IMR-90 (cell line): ENCODE measurements at regions not wholly inside any gene's neighbourhood (a gene's known extent, or its start where the extent isn't known, plus 50 kb on each side); places are given as distances from the start of the nearest gene placed in this dataset.

Source experiments
- ATAC-seq: fragments of 200-7000 bp; cut with Tn5 transposase; 2 replicates; pipeline ENCODE4 v1.9.1; 2020; ENCODE audit warnings: low read depth, mild to moderate bottlenecking, moderate library complexity
- BruUV-seq: library from RNA; stranded (reverse); fragments of 400-500 nt; replicated peaks from 2 replicates; lab custom pipeline; 2021; lab: Mats Ljungman, UMichigan
- CTCF ChIA-PET: fragments of 300-600 bp; formaldehyde crosslinking; extraction: SDS; loops from one replicate; lab custom pipeline; 2021; ENCODE audit warnings: antibody characterized with exemption; lab: Yijun Ruan, JAX
- POLR2A ChIA-PET: fragments of 300-600 bp; sonication (Branson Sonifier 250); formaldehyde crosslinking; loops from one replicate; lab custom pipeline; 2022; ENCODE audit warnings: antibody characterized with exemption; ENCODE audit not compliant: unreplicated experiment; lab: Charles Lee
- DNase-seq: peaks from one replicate; pipeline ENCODE4 v3.0.0; 2013
- H2AFZ ChIP-seq: replicated peaks from 2 replicates; pipeline ENCODE3; 2013; ENCODE audit warnings: low read length, mild to moderate bottlenecking; ENCODE audit not compliant: poor library complexity
- H2AK5ac ChIP-seq: 2 replicates; pipeline ENCODE4 v1.6.1; 2013; ENCODE audit warnings: low read depth, low read length, inconsistent platforms
- H2AK9ac ChIP-seq: replicated peaks from 2 replicates; pipeline ENCODE3; 2013; ENCODE audit warnings: mild to moderate bottlenecking, low read depth, low read length, moderate library complexity; ENCODE audit not compliant: poor library complexity
- H2BK120ac ChIP-seq: 2 replicates; pipeline ENCODE4 v1.6.1; 2013; ENCODE audit warnings: low read depth, low read length, inconsistent platforms
- H2BK15ac ChIP-seq: 3 replicates; pipeline ENCODE4 v1.6.1; 2013; ENCODE audit warnings: low read depth, low read length, inconsistent platforms
- H2BK20ac ChIP-seq: 2 replicates; pipeline ENCODE4 v1.6.1; 2013; ENCODE audit warnings: low read depth, mild to moderate bottlenecking, inconsistent platforms, low read length, moderate library complexity
- H2BK5ac ChIP-seq: 2 replicates; pipeline ENCODE4 v1.6.1; 2013; ENCODE audit warnings: mild to moderate bottlenecking, low read depth, low read length, inconsistent platforms; ENCODE audit not compliant: poor library complexity, severe bottlenecking
- H3K14ac ChIP-seq: replicated peaks from 2 replicates; pipeline ENCODE4 v1.6.1; 2013; ENCODE audit warnings: low read depth, low read length, inconsistent platforms
- H3K18ac ChIP-seq: 2 replicates; pipeline ENCODE4 v1.6.1; 2013; ENCODE audit warnings: low read depth, low read length, control low read depth
- H3K23ac ChIP-seq: 2 replicates; pipeline ENCODE4 v1.6.1; 2013; ENCODE audit warnings: low read depth, low read length, inconsistent platforms
- H3K27ac ChIP-seq: 2 replicates; pipeline ENCODE4 v1.5.1; 2013; ENCODE audit warnings: mild to moderate bottlenecking, control low read depth, low read length; ENCODE audit not compliant: insufficient read depth
- H3K27me3 ChIP-seq: 2 replicates; pipeline ENCODE4 v1.6.1; 2013; ENCODE audit warnings: low read length; ENCODE audit not compliant: control insufficient read depth, insufficient read depth
- H3K36me3 ChIP-seq: 2 replicates; pipeline ENCODE4 v1.6.1; 2013; ENCODE audit warnings: low read length, mixed read lengths; ENCODE audit not compliant: control insufficient read depth, insufficient read depth
- H3K4ac ChIP-seq: 2 replicates; pipeline ENCODE4 v1.6.1; 2013; ENCODE audit warnings: low read depth, low read length, inconsistent platforms
- H3K4me1 ChIP-seq: 2 replicates; pipeline ENCODE4 v1.6.1; 2013; ENCODE audit warnings: low read length, mixed read lengths; ENCODE audit not compliant: control insufficient read depth, insufficient read depth
- H3K4me2 ChIP-seq: 2 replicates; pipeline ENCODE4 v1.6.1; 2013; ENCODE audit warnings: low read depth, mild to moderate bottlenecking, control low read depth, low read length, moderate library complexity
- H3K4me3 ChIP-seq: 2 replicates; pipeline ENCODE4 v1.5.1; 2013; ENCODE audit warnings: low read depth, mild to moderate bottlenecking, control low read depth, low read length, moderate library complexity; ENCODE audit not compliant: insufficient read depth
- H3K56ac ChIP-seq: 2 replicates; pipeline ENCODE4 v1.6.1; 2013; ENCODE audit warnings: low read length, inconsistent platforms; ENCODE audit not compliant: insufficient read depth; ENCODE audit errors: extremely low read depth
- H3K79me1 ChIP-seq, 2 experiments: 2 replicates each; pipeline ENCODE4 v1.6.1; 2013; ENCODE audit warnings: low read length in 2 of 2, inconsistent platforms in 1 of 2, low read depth in 1 of 2
- H3K9ac ChIP-seq: 2 replicates; pipeline ENCODE4 v1.6.1; 2013; ENCODE audit warnings: low read depth, low read length, control low read depth
- H3K9me1 ChIP-seq: 2 replicates; pipeline ENCODE4 v1.6.1; 2013; ENCODE audit warnings: low read length, inconsistent platforms; ENCODE audit not compliant: insufficient read depth
- H3K9me3 ChIP-seq: 2 replicates; pipeline ENCODE4 v1.6.1; 2013; ENCODE audit warnings: low read length; ENCODE audit not compliant: control insufficient read depth, insufficient read depth
- H4K20me1 ChIP-seq: 2 replicates; pipeline ENCODE4 v1.6.1; 2013; ENCODE audit warnings: low read length, inconsistent platforms; ENCODE audit not compliant: insufficient read depth
- H4K5ac ChIP-seq: 2 replicates; pipeline ENCODE4 v1.6.1; 2013; ENCODE audit warnings: mild to moderate bottlenecking, low read depth, low read length, control low read depth
- H4K8ac ChIP-seq, 2 experiments: 2 replicates each; pipeline ENCODE4 v1.6.1; 2013; ENCODE audit warnings: low read depth in 2 of 2, low read length in 2 of 2, control low read depth in 1 of 2, inconsistent platforms in 1 of 2
- H4K91ac ChIP-seq: 2 replicates; pipeline ENCODE4 v1.6.1; 2013; ENCODE audit warnings: low read depth, low read length, inconsistent platforms; ENCODE audit not compliant: insufficient read depth
- CEBPB ChIP-seq: IDR thresholded peaks from 2 replicates; pipeline ENCODE4 v1.6.1; 2012; ENCODE audit warnings: low read depth, low read length, improper control_type of control experiment
- FOS ChIP-seq: fragments of 150-350 bp; IDR thresholded peaks from 2 replicates; pipeline ENCODE4 v1.6.1; 2016; ENCODE audit warnings: low read depth, low read length
- MAFK ChIP-seq: IDR thresholded peaks from 2 replicates; pipeline ENCODE4 v1.6.1; 2012; ENCODE audit warnings: low read depth, low read length, improper control_type of control experiment
- NFE2L2 ChIP-seq: fragments of 150-350 bp; IDR thresholded peaks from 2 replicates; pipeline ENCODE4 v1.6.1; 2016; ENCODE audit warnings: low read depth, mild to moderate bottlenecking, low read length
- RAD21 ChIP-seq: IDR thresholded peaks from 2 replicates; pipeline ENCODE4 v1.6.1; 2012; ENCODE audit warnings: low read length, improper control_type of control experiment
- WGBS, 2 experiments: methylation state at CpG; one replicate each; pipeline versions ENCODE4 v1.1.5 to v1.1.7; 2013; ENCODE audit warnings: missing lambda C conversion rate in 2 of 2; ENCODE audit not compliant: insufficient read length in 1 of 2; ENCODE audit errors: extremely low coverage in 2 of 2; 5-methylcytosine and 5-hydroxymethylcytosine counted together
- dilution Hi-C: fragments of 300-500 bp; cut with HindIII; formaldehyde crosslinking; loops from one replicate; pipeline ENCODE4 v1.14.3; 2018; ENCODE audit warnings: low sequenced_read_pairs; ENCODE audit not compliant: unreplicated experiment
- in situ Hi-C: fragments of 300-500 bp; cut with MboI; formaldehyde crosslinking; loops from 3 replicates; pipeline ENCODE4 v1.14.3; 2019; ENCODE audit warnings: low sequenced_read_pairs, inconsistent platforms, mixed read lengths
- intact Hi-C: fragments of 100-400 bp; cut with micrococcal nuclease; formaldehyde crosslinking; loops from 2 replicates; pipeline ENCODE4 v1.10.0; 2022

GRCh38 chr4:124085561-124086180 lies 626.9 kb downstream of the ANKRD50 start:
- Histone ChIP-seq H2BK20ac (no peak overlapping the region), H2AFZ (no peak overlapping the region), H4K5ac (no peak overlapping the region), H4K91ac (no peak overlapping the region), H2BK120ac (no peak overlapping the region), H2AK5ac (no peak overlapping the region), H3K9ac (no peak overlapping the region), H3K56ac (no peak overlapping the region), H2BK5ac (no peak overlapping the region), H3K79me1 (no peaks in the 10 kb centered on the region), H3K9me1 (no peaks in the 10 kb centered on the region), H3K4me1 (no peaks in the 10 kb centered on the region), H3K36me3 (no peaks in the 10 kb centered on the region), H3K27ac (no peak overlapping the region), H2AK9ac (no peak overlapping the region), H4K20me1 (no peaks in the 10 kb centered on the region), H3K9me3 (no peaks in the 10 kb centered on the region), H3K4me2 (no peak overlapping the region), H3K23ac (no peak overlapping the region), H4K8ac (no peak overlapping the region), H3K27me3 (no peaks in the 10 kb centered on the region), H3K4me3 (no peak overlapping the region), H3K4ac (no peak overlapping the region), H2BK15ac (no peak overlapping the region), H3K18ac (no peak overlapping the region), H3K14ac (no peak overlapping the region)
- no peak for TF ChIP-seq NFE2L2
- TF ChIP-seq CEBPB: peak; percentile 39; the same call in 1 of the 2 replicates
- no peak for TF ChIP-seq FOS
- no peak for TF ChIP-seq MAFK
- no peak for TF ChIP-seq RAD21
- dilution Hi-C loops: no loop called here
- in situ Hi-C loops: no loop called here
- intact Hi-C loops: no loop called here
- ATAC-seq (no peak), DNase-seq (no peak)
- ChIA-PET POLR2A (no interaction called here), CTCF (no interaction called here)
- WGBS, 2 experiments: no CpG with 5 or more reads among the region's 3 CpGs
- BruUV-seq: no TSS peak
